ENCODE measurements at regions not wholly inside any gene's neighbourhood (a gene's known extent, or its start where the extent isn't known, plus 50 kb on each side); places are given as distances from the start of the nearest gene placed in this dataset.

DNA sequence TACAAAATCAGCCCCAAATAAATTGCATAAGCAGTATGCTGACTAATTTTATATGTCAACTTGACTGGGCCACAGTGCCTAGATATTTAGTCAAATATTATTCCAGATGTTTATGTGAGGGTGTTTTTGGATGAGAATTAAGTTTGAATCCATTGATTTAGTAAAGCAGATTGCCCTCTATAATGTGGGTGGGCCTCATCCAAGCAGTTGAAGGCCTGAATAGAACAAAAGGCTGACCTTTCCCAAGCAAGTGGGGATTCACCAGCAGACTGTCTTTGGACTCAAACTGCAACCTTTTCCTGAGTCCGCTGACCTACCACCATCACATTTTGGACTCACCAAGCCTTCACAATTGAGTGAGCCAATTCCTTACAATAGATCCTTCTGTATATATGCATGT is 186.4 kb downstream of the ARHGAP12 start:
- peaks cover 6% of the 10 kb centered on the region for H3K4me1 ChIP-seq (ENCODE audit: insufficient read depth, low read length, severe bottlenecking)
- H3K9ac ChIP-seq (ENCODE audit: low read length) = no peak overlapping the region
- no peak overlapping the region for H3K4me2 ChIP-seq (ENCODE audit: low read length)
- H3K9me2 ChIP-seq (ENCODE audit: low read depth, low read length) = no peaks in the 10 kb centered on the region
- TF ChIP-seq EZH2 (IDR thresholded peaks at IDR 0.05; ENCODE audit: borderline replicate concordance, low read length) = no peak
- TF ChIP-seq, protein P1, sequence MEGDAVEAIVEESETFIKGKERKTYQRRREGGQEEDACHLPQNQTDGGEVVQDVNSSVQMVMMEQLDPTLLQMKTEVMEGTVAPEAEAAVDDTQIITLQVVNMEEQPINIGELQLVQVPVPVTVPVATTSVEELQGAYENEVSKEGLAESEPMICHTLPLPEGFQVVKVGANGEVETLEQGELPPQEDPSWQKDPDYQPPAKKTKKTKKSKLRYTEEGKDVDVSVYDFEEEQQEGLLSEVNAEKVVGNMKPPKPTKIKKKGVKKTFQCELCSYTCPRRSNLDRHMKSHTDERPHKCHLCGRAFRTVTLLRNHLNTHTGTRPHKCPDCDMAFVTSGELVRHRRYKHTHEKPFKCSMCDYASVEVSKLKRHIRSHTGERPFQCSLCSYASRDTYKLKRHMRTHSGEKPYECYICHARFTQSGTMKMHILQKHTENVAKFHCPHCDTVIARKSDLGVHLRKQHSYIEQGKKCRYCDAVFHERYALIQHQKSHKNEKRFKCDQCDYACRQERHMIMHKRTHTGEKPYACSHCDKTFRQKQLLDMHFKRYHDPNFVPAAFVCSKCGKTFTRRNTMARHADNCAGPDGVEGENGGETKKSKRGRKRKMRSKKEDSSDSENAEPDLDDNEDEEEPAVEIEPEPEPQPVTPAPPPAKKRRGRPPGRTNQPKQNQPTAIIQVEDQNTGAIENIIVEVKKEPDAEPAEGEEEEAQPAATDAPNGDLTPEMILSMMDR (IDR thresholded peaks at IDR 0.05; ENCODE audit: low read length) = no peak
- no peaks in the 10 kb centered on the region for H3K79me2 ChIP-seq (ENCODE audit: insufficient read depth, low read length)
- H3K27ac ChIP-seq (ENCODE audit: low read depth, low read length, poor library complexity, severe bottlenecking) = no peak overlapping the region
- no peak overlapping the region for H2AFZ ChIP-seq (ENCODE audit: low read length)
- H3K4me3 ChIP-seq (ENCODE audit: low read depth, low read length, poor library complexity, severe bottlenecking) = no peak overlapping the region
- H3K27me3 ChIP-seq (ENCODE audit: insufficient read depth, low read length) = no peaks in the 10 kb centered on the region
- H3F3A ChIP-seq (ENCODE audit: insufficient read depth, low read length) = no peaks in the 10 kb centered on the region
- no peaks in the 10 kb centered on the region for H4K20me1 ChIP-seq (ENCODE audit: insufficient read depth, low read length)
- H3K36me3 ChIP-seq (ENCODE audit: insufficient read depth, low read length) = no peaks in the 10 kb centered on the region
- no peaks in the 10 kb centered on the region for H3K9me3 ChIP-seq (ENCODE audit: low read length)

DNA sequence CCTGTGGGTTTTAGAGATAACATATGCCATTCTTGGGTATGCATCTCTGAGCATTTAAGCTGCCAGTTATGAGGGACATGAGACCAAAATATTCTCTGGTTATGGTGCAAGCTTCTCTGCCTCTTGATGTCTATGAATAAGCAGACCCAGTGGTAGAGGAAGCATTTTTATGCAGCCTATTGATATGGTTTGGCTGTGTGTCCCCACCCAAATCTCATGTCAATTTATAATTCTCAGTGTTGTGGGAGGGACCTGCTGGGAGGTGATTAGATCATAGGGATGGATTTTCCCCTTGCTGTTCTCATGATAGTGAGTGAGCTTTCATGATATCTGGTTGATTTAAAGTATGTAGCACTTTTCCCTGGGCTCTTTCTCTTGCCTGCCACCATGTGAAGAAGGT is 187.2 kb downstream of the ARHGAP12 start:
- H3K9ac ChIP-seq (ENCODE audit: low read length) = no peak overlapping the region
- no peaks in the 10 kb centered on the region for H4K20me1 ChIP-seq (ENCODE audit: insufficient read depth, low read length)
- no peaks in the 10 kb centered on the region for H3K79me2 ChIP-seq (ENCODE audit: insufficient read depth, low read length)
- no peaks in the 10 kb centered on the region for H3K27me3 ChIP-seq (ENCODE audit: insufficient read depth, low read length)
- no peak overlapping the region for H3K27ac ChIP-seq (ENCODE audit: low read depth, low read length, poor library complexity, severe bottlenecking)
- H3K4me2 ChIP-seq (ENCODE audit: low read length) = no peak overlapping the region
- TF ChIP-seq EZH2 (IDR thresholded peaks at IDR 0.05; ENCODE audit: borderline replicate concordance, low read length) = no peak
- TF ChIP-seq, protein P1 (IDR thresholded peaks at IDR 0.05; ENCODE audit: low read length) = no peak
- H3K36me3 ChIP-seq (ENCODE audit: insufficient read depth, low read length) = no peaks in the 10 kb centered on the region
- H3K4me3 ChIP-seq (ENCODE audit: low read depth, low read length, poor library complexity, severe bottlenecking) = no peak overlapping the region
- H3K9me2 ChIP-seq (ENCODE audit: low read depth, low read length) = no peaks in the 10 kb centered on the region
- H3K9me3 ChIP-seq (ENCODE audit: low read length) = no peaks in the 10 kb centered on the region
- no peak overlapping the region for H2AFZ ChIP-seq (ENCODE audit: low read length)
- H3K4me1 ChIP-seq (ENCODE audit: insufficient read depth, low read length, severe bottlenecking) = no peaks in the 10 kb centered on the region
- H3F3A ChIP-seq (ENCODE audit: insufficient read depth, low read length) = no peaks in the 10 kb centered on the region

DNA sequence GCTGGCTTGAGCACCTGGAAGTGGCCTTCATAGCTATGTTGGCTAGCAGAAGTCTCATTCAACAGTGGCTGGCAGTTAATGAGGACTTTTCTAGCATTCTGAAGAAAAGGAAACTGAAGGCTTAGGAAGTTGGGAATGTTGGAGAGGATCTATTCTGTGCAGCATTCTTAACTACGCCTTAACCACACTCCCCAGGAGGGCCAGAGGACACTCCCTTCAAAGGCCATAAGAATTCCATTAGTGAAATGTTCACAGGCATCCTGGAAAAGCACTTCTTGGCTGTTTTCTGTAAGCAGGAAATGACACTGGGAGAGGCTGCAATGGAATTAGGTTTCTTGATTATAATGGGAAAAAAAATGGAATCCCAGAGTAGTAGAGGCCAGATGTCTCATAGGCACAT is 188.9 kb downstream of the ARHGAP12 start:
- H2AFZ ChIP-seq (ENCODE audit: low read length) = no peak overlapping the region

More for the DNA sequence above, 188.9 kb downstream of the ARHGAP12 start:
- Histone ChIP-seq H3K9me3 (ENCODE audit: low read length) (no peaks in the 10 kb centered on the region), H3K9me2 (ENCODE audit: low read depth, low read length) (no peaks in the 10 kb centered on the region), H3K27me3 (ENCODE audit: insufficient read depth, low read length) (no peaks in the 10 kb centered on the region), H4K20me1 (ENCODE audit: insufficient read depth, low read length) (no peaks in the 10 kb centered on the region), H3K79me2 (ENCODE audit: insufficient read depth, low read length) (no peaks in the 10 kb centered on the region), H3K9ac (ENCODE audit: low read length) (no peak overlapping the region), H3K4me1 (ENCODE audit: insufficient read depth, low read length, severe bottlenecking) (no peaks in the 10 kb centered on the region), H3K4me2 (ENCODE audit: low read length) (no peak overlapping the region), H3K4me3 (ENCODE audit: low read depth, low read length, poor library complexity, severe bottlenecking) (no peak overlapping the region), H3F3A (ENCODE audit: insufficient read depth, low read length) (no peaks in the 10 kb centered on the region), H3K36me3 (ENCODE audit: insufficient read depth, low read length) (no peaks in the 10 kb centered on the region), H3K27ac (ENCODE audit: low read depth, low read length, poor library complexity, severe bottlenecking) (no peak overlapping the region)
- no peak for TF ChIP-seq EZH2 (IDR thresholded peaks at IDR 0.05; ENCODE audit: borderline replicate concordance, low read length)
- TF ChIP-seq, protein P1 (IDR thresholded peaks at IDR 0.05; ENCODE audit: low read length) = no peak

All from OCI-LY1 (cell line).